ENCODE measurements at regions not wholly inside any gene's neighbourhood (a gene's known extent, or its start where the extent isn't known, plus 50 kb on each side); places are given as distances from the start of the nearest gene placed in this dataset.

DNA sequence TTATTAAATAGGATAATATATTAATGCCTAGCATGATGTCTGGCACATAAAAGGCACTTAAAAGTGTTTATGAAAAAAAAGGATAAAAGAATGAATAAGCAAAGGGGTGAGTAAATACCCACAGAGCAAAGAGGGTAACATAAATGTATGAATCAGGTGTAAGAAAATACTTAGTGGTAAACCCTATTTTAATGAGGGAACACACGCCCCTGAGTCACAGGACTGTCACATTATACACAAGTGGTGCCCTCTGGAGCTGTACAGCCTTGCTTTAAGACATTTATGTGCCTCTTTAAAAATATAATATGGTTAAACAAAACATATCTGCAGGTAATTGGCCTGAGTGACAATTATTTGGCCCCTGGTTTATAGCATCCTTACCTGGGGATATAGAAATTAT, 78.1 kb upstream of the PTBP2 start:
- TF ChIP-seq POLR2A (IDR thresholded peaks at IDR 0.05) = no peak
- TF ChIP-seq, protein P1, sequence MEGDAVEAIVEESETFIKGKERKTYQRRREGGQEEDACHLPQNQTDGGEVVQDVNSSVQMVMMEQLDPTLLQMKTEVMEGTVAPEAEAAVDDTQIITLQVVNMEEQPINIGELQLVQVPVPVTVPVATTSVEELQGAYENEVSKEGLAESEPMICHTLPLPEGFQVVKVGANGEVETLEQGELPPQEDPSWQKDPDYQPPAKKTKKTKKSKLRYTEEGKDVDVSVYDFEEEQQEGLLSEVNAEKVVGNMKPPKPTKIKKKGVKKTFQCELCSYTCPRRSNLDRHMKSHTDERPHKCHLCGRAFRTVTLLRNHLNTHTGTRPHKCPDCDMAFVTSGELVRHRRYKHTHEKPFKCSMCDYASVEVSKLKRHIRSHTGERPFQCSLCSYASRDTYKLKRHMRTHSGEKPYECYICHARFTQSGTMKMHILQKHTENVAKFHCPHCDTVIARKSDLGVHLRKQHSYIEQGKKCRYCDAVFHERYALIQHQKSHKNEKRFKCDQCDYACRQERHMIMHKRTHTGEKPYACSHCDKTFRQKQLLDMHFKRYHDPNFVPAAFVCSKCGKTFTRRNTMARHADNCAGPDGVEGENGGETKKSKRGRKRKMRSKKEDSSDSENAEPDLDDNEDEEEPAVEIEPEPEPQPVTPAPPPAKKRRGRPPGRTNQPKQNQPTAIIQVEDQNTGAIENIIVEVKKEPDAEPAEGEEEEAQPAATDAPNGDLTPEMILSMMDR (IDR thresholded peaks at IDR 0.05) = no peak
